RWPE1 (cell line): ENCODE measurements at regions not wholly inside any gene's neighbourhood (a gene's known extent, or its start where the extent isn't known, plus 50 kb on each side); places are given as distances from the start of the nearest gene placed in this dataset.

Source experiments
- CTCF ChIA-PET: fragments of 350-600 bp; sonication (Branson Sonifier 250); formaldehyde crosslinking; extraction: SDS; loops from one replicate; lab custom pipeline; 2021; lab: Yijun Ruan, JAX
- POLR2A ChIA-PET: fragments of 400-600 bp; formaldehyde crosslinking; extraction: SDS; loops from one replicate; lab custom pipeline; 2020; ENCODE audit warnings: antibody characterized with exemption; ENCODE audit not compliant: low non-redundant PET; lab: Yijun Ruan, JAX
- DNase-seq: peaks from one replicate; pipeline ENCODE4 v3.0.0; 2012; ENCODE audit warnings: low spot score
- H3K27ac ChIP-seq: fragments of 450-650 bp; 2 replicates; pipeline ENCODE4 v1.5.1; 2017
- TF ChIP-seq, protein P1 (sequence below): fragments of 450-650 bp; conservative IDR thresholded peaks from 2 replicates; pipeline ENCODE4 v1.5.1; 2017; ENCODE audit warnings: low read depth, mild to moderate bottlenecking

DNA sequence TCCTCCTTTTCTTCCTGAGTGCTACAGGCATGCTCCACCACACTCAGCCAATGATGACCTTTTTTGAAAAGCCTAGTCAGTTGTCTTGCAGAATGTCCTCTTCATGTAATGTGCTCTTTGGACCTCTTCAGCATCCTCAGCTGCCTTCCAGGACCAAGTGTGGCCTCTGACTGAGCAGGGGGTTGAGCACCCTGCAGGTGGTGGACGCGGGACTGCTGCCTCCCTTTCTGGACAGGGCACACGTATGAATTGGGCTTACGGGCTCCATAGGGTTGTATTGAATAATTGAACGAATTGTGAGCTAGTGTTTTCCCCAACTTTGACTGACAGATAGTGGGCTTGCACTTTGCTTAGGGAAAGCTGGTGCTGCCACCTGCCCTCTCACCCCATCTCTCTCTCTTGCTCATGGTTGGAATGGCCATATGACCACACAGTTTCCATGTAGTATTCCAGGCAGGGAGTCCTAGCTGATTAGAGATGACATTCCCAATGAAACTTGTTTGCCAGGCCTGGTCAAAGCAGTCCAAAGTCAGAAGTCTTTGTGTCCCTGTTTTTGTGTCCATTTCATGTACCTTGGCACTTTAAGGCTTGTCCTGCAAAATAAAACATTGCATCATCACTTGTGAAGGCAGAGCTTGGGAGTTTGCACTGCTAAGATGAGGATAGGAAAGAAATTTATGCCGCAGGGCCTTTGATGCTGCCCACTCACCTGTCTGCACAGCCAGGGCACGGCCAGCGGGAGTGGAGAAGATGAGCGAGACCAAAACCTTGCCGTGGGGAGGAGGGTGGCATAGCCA lies 76.3 kb upstream of the NPAS1 start:
- no peak overlapping the region for H3K27ac ChIP-seq
- ChIA-PET CTCF (no interaction called here), POLR2A (no interaction called here)
- no peak for DNase-seq
- TF ChIP-seq, protein P1, sequence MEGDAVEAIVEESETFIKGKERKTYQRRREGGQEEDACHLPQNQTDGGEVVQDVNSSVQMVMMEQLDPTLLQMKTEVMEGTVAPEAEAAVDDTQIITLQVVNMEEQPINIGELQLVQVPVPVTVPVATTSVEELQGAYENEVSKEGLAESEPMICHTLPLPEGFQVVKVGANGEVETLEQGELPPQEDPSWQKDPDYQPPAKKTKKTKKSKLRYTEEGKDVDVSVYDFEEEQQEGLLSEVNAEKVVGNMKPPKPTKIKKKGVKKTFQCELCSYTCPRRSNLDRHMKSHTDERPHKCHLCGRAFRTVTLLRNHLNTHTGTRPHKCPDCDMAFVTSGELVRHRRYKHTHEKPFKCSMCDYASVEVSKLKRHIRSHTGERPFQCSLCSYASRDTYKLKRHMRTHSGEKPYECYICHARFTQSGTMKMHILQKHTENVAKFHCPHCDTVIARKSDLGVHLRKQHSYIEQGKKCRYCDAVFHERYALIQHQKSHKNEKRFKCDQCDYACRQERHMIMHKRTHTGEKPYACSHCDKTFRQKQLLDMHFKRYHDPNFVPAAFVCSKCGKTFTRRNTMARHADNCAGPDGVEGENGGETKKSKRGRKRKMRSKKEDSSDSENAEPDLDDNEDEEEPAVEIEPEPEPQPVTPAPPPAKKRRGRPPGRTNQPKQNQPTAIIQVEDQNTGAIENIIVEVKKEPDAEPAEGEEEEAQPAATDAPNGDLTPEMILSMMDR = no peak

DNA sequence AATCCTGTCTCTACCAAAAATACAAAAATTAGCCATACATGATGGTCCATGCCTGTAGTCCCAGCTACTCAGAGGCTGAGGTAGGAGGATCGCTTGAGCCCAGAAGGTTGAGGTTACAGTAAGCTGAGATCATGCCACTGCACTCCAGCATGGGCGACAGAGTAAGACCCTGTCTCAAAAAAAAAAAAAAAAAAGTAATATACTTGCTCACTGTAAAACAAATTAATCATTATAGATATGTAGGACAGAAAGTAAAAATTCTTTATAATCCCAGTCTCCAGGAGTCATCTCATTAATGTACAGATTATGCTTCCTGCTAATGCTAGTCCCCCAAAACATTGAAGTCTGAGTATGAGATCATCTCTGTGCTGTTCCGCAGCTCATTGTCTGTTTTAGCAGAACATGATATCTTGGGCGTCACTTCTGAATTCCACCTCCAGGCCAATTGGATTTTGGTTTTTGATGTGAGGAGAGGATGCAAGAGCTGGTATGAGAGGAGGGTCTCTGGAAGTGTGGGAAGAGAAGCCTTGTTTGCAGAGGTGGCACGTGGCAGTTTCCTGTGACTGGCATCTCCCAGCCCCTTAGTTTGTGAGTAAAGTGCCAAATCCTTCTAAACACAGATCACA lies 75.4 kb upstream of the NPAS1 start:
- CTCF ChIA-PET = no interaction called here
- no peak overlapping the region for H3K27ac ChIP-seq
- TF ChIP-seq, protein P1 = no peak
- DNase-seq = no peak
- POLR2A ChIA-PET = no interaction called here

DNA sequence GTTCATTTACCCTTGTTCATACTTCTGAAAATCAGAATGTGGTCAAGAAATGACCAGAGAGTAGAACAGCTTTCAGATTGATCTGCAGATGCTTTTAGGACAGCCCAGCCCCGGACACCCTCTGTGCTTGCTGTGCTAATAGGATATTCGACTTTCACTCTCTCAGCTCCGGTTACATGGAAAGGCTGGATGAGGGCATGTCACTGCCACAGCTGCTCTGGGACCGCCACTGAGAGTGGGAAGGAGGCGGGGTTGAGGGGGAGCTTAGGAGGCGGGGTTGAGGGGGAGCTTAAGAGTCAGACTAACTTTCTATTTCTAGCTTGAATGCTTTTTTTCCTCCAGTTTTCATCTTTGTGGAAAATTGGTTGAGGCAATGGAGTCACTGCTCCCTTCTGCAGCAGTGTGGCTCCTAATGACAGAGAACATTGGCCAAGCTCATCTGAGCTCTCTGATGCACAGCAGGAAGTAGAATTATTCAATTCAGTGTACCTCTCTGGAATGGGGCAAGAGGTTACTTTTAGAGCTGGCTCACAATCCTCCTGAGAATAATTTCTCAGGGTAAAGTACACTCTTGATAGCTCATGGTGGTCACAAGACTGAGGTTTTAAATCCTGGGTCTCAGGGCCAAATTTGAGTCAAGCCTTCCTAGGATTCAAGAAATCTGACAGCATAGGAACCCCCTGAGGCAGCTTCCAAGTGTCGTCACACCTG lies 74.6 kb upstream of the NPAS1 start:
- peak overlapping the region; percentile 40 for H3K27ac ChIP-seq
- ChIA-PET POLR2A (no interaction called here), CTCF (interaction anchor here (0.6 kb wide), 2 partner anchors 16 to 191 kb away, joined by 3 read pairs; no protein-coding TSS in a partner anchor)
- TF ChIP-seq, protein P1 = no peak
- no peak for DNase-seq

DNA sequence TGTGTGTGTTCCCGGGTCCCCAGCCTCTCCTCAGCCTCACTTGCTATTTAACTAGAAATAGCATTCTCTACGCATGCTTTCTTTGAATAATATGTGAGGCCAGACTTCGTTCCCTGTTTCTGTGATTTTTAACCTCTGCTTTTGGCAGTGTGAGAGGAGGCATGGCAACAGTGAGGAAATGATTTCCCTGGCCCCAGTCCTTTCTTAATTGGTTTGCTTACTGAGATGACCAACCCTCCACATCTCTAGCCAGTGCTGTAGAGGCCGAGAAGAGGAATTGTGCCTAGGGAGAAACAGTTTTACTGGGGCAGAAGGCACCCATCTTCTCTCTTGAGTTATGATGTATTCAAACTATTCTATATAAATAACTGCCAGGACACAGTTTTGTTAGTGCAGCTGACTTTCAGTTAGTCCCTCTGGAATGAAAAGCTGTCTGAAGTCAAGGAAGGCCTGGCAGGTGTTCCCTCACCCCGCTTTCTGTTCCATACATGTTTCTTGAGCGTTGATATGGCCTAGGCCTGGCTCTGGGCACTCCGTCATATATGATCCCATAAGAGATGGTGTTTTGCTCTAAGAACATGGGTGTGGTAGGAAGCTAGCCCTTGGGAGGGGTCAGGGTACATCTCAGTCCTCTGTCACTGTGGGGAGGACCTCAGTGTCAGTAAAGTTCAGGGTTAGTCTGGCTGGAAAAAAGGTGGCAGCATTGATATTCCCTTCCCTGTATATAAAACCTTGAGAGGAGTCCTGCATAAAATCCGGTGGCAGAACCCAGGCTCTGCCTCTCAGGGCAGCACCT lies 73.7 kb upstream of the NPAS1 start:
- ChIA-PET POLR2A (no interaction called here), CTCF (interaction anchor here (0.6 kb wide), 1 partner anchor 191 kb away, joined by 3 read pairs; no protein-coding TSS in a partner anchor)
- no peak for DNase-seq
- H3K27ac ChIP-seq = peak overlapping the region; percentile 40; the same call in 1 of the 2 replicates
- TF ChIP-seq, protein P1 = no peak

DNA sequence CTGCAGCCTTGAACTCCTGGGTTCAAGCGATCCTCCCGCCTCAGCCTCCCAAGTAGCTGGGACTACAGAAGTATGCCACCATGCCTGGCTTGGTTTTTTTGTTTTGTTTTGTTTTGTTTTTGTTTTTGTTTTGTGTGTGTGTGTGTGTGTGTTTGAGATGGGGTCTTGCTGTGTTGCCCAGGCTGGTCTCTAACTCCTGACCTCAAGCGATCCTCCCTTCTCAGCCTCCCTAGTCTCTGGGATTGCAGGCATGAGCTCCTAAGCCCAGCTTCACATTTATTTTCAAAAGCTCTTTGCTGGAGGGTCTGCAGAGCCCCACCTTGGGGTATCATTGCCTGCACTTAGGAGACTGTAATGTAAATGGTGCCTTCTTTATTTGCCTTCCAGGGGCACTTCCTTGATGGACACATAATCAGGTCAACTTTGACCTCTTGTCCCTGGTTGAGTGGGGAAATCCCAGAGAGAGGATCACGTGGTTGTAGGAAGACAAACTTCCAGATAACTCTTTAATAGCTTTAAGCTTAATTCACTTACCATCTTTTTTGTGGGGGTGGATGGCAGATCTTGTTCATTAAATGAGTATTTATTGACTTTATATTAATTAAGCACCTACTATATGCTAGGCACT lies 72.9 kb upstream of the NPAS1 start:
- no peak overlapping the region for H3K27ac ChIP-seq
- ChIA-PET POLR2A (no interaction called here), CTCF (no interaction called here)
- TF ChIP-seq, protein P1 = no peak
- DNase-seq = no peak
